GM12864 (cell line): ENCODE measurements at regions not wholly inside any gene's neighbourhood (a gene's known extent, or its start where the extent isn't known, plus 50 kb on each side); places are given as distances from the start of the nearest gene placed in this dataset.

Experiments used
- DNase-seq: peaks from one replicate; pipeline ENCODE4 v3.0.0-alpha.2; 2011; ENCODE audit warnings: low read depth
- H3K4me3 ChIP-seq: 2 replicates; pipeline ENCODE4 v1.5.1; 2011; ENCODE audit warnings: mild to moderate bottlenecking, low read depth, low read length, control low read depth
- TF ChIP-seq, protein P1 (sequence below): IDR thresholded peaks from 2 replicates; pipeline ENCODE4 v1.5.1; 2011; ENCODE audit warnings: low read depth, mild to moderate bottlenecking, moderate library complexity, low read length, control low read depth, inconsistent platforms; ENCODE audit errors: missing control alignments

DNA sequence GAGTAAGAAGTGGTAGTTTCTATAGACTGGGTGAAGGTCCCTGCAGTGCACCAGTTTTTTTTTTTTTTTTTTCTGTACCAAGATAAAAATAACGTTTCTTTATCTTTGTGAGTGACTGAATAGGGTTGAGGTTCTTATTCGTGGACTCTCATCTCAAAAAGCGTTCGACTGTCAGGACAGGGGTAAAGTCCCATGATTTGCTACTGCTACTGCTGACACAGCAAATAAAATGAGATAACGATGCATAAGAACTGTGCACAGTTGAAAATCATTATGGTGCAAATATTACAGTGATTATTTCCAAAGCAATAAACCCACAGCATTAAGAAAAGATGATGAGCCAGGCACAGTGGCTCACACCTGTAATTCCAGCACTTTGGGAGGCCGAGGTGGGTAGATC lies 482.0 kb upstream of the CHST9 start:
- DNase-seq = no peak
- H3K4me3 ChIP-seq = no peak overlapping the region
- TF ChIP-seq, protein P1, sequence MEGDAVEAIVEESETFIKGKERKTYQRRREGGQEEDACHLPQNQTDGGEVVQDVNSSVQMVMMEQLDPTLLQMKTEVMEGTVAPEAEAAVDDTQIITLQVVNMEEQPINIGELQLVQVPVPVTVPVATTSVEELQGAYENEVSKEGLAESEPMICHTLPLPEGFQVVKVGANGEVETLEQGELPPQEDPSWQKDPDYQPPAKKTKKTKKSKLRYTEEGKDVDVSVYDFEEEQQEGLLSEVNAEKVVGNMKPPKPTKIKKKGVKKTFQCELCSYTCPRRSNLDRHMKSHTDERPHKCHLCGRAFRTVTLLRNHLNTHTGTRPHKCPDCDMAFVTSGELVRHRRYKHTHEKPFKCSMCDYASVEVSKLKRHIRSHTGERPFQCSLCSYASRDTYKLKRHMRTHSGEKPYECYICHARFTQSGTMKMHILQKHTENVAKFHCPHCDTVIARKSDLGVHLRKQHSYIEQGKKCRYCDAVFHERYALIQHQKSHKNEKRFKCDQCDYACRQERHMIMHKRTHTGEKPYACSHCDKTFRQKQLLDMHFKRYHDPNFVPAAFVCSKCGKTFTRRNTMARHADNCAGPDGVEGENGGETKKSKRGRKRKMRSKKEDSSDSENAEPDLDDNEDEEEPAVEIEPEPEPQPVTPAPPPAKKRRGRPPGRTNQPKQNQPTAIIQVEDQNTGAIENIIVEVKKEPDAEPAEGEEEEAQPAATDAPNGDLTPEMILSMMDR = no peak

DNA sequence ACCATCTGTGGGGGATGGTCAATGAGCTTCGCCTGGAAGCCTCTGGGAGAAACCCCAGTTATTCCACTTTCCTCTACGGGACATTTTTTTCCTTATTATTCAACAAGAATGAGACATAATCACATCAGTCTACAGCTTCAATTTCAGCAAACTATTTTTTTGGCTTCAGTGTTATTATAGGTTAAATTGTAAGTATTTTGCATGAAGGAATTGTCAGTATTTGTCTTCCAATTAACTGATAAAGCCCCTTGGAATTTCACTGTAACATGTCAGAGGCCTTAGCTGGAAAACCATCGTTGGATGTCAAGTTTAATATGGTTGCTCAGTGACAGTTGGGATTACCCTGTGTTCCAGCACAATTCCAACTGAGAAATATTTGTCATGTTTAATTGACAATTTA lies 480.9 kb upstream of the CHST9 start:
- no peak for DNase-seq
- TF ChIP-seq, protein P1 = no peak
- no peak overlapping the region for H3K4me3 ChIP-seq

DNA sequence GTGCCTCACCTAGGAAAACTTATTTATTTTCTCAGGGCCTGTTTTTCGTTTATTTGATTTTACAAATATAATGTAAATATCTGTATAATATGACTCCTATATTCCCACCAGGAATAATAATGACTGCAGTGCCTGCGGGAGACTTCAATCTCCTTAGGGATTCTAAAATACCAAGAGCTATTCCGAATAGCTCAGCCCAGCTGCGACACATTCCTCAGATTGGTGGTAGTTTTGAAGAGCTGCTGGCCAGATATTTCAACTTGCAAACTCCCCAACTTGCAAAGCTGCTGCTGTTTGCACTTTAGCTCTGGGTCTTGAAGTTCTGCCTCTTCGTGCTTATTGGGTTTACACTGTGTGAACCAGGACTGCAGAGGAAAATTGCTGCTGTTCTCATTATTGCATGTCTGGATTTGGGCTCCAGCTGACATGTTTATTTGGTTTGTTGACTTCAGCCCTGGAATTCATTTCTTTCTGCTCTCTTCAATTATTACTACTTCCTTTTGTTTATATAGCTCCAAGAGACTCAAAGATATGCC lies 480.2 kb upstream of the CHST9 start:
- no peak overlapping the region for H3K4me3 ChIP-seq
- TF ChIP-seq, protein P1 = no peak
- no peak for DNase-seq

GRCh38 chr18:27662949-27663348 lies 477.8 kb upstream of the CHST9 start:
- TF ChIP-seq, protein P1 = no peak
- DNase-seq = no peak
- no peak overlapping the region for H3K4me3 ChIP-seq

GRCh38 chr18:27662537-27662936 lies 477.4 kb upstream of the CHST9 start:
- H3K4me3 ChIP-seq = no peak overlapping the region

DNA sequence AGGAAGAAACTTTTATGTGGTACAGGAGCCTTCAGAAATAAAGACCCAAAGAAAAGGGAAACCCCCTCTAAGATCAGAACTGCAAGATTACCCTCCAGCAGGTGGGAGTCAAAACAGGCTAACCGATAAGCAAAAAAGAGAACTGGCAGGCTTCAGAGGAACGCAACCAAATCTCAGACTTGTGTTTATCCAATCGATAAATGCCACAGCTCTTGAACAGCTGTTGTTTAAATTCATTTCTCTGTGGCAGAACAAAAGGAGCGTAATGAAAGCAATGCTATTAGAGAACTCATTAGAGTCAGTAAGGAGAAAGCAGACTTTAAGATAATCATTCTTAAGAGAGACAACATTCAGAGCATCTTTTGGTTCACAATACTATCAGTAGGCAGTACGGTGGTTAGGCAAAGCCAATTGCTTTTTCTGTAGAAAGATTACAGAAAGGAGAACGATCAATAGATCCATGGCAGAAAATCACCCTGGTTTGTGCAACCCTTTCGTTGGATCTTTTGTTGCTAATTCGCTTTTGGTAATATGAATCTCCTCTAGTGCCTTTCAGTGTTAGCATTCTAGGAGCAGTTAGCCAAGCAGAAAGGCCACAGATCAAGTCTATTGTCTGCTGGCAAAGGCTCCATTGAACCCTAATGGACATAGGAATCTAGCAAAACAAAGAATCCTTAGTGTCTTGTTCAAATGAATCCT lies 476.4 kb upstream of the CHST9 start:
- no peak overlapping the region for H3K4me3 ChIP-seq
- TF ChIP-seq, protein P1 = no peak
- DNase-seq = no peak

More at GRCh38 chr18:27662537-27662936, 477.4 kb upstream of the CHST9 start:
- TF ChIP-seq, protein P1 = no peak
- DNase-seq = no peak

DNA sequence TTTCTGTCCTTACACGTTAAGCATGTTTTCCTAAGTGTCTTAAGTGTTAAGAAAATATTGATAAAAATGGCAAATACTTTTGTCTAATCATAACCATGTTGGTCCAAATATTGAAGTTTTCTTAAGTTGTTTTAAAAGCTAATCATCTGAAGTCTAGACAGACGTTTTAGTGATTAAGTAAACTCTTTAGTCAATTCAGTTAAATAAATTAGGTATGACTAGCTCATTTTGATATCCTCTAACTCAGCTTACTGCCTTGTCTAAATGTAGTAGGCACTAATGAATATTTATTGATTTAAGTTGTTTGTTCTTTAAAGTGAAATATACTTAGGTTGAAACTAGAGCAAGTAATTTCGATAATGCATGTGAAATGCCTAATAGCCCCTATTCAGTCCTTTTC lies 471.8 kb upstream of the CHST9 start:
- H3K4me3 ChIP-seq = no peak overlapping the region
- TF ChIP-seq, protein P1 = no peak
- DNase-seq = no peak
